Karpas-422 (cell line): ENCODE measurements at regions not wholly inside any gene's neighbourhood (a gene's known extent, or its start where the extent isn't known, plus 50 kb on each side); places are given as distances from the start of the nearest gene placed in this dataset.

ENCODE experiments used
- DNase-seq: peaks from one replicate; pipeline ENCODE4 v3.0.0-alpha.2; 2015
- H2AFZ ChIP-seq: fragments of 200-600 bp; sonication (generic); 2 replicates; pipeline ENCODE4 v1.6.1; 2014; ENCODE audit warnings: antibody characterized with exemption, low read length, mixed read lengths
- H3K27ac ChIP-seq: fragments of 200-600 bp; sonication (generic); 2 replicates; pipeline ENCODE4 v1.5.1; 2014; ENCODE audit warnings: mild to moderate bottlenecking, low read length, moderate library complexity
- H3K27me3 ChIP-seq: fragments of 200-600 bp; sonication (generic); 2 replicates; pipeline ENCODE4 v1.6.1; 2014; ENCODE audit warnings: low read length, mixed read lengths
- H3K36me3 ChIP-seq: fragments of 200-600 bp; sonication (generic); 2 replicates; pipeline ENCODE4 v1.6.1; 2014; ENCODE audit warnings: low read length, mixed read lengths; ENCODE audit not compliant: insufficient read depth
- H3K4me1 ChIP-seq: fragments of 200-600 bp; sonication (generic); 2 replicates; pipeline ENCODE4 v1.6.1; 2014; ENCODE audit warnings: mild to moderate bottlenecking, low read length, mixed read lengths
- H3K4me2 ChIP-seq: fragments of 200-600 bp; sonication (generic); 2 replicates; pipeline ENCODE4 v1.6.1; 2014; ENCODE audit warnings: low read length, low read depth, mild to moderate bottlenecking; ENCODE audit not compliant: poor library complexity, severe bottlenecking
- H3K4me3 ChIP-seq: fragments of 200-600 bp; sonication (generic); 2 replicates; pipeline ENCODE4 v1.5.1; 2014; ENCODE audit warnings: mild to moderate bottlenecking, antibody characterized with exemption, low read length, mixed read lengths
- H3K79me2 ChIP-seq: fragments of 200-600 bp; sonication (generic); 2 replicates; pipeline ENCODE4 v1.6.1; 2014; ENCODE audit warnings: mild to moderate bottlenecking, low read length, mixed read lengths
- H3K9ac ChIP-seq: fragments of 200-600 bp; sonication (generic); 2 replicates; pipeline ENCODE4 v1.6.0; 2014; ENCODE audit warnings: low read length
- H3K9me2 ChIP-seq: fragments of 200-600 bp; sonication (generic), shearing (Covaris generic); replicated peaks from 2 replicates; pipeline ENCODE4 v1.6.0; 2014; ENCODE audit warnings: mild to moderate bottlenecking, low read length, moderate library complexity; ENCODE audit not compliant: insufficient read depth
- H3K9me3 ChIP-seq: fragments of 300-700, 200-600 bp; sonication (generic); 2 replicates; pipeline ENCODE4 v1.6.1; 2014; ENCODE audit warnings: low read length, mixed read lengths
- H4K20me1 ChIP-seq: fragments of 200-600 bp; sonication (generic); 2 replicates; pipeline ENCODE4 v1.6.1; 2014; ENCODE audit warnings: mild to moderate bottlenecking, antibody characterized with exemption, low read length, low read depth; ENCODE audit not compliant: insufficient read depth

DNA sequence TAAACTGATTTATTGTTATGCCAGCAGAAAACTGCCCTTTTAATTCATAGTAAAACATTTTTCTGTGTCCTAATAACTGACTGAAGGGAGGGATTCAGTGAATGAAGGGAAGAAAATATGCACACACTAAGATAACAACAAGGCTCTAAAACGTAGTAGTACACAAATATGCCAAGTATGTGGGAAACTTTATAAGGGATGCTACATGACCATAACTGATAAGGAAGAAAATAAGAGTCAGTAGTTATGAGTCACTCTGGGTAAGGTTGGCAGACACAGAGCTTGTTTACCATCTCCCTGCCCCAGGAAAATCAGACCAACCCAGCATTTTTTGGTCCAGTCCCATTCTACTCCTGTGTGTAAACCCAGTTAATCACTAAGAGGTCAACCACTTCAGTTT is 124.2 kb downstream of the RPRM start:
- Histone ChIP-seq H3K4me3 (no peak overlapping the region), H3K79me2 (no peaks in the 10 kb centered on the region), H3K4me1 (no peaks in the 10 kb centered on the region), H3K27me3 (no peaks in the 10 kb centered on the region), H3K9ac (no peak overlapping the region), H3K27ac (no peak overlapping the region), H3K9me3 (no peaks in the 10 kb centered on the region), H4K20me1 (no peaks in the 10 kb centered on the region), H3K9me2 (no peaks in the 10 kb centered on the region), H3K36me3 (no peaks in the 10 kb centered on the region), H3K4me2 (no peak overlapping the region), H2AFZ (no peak overlapping the region)
- DNase-seq, result no peak

DNA sequence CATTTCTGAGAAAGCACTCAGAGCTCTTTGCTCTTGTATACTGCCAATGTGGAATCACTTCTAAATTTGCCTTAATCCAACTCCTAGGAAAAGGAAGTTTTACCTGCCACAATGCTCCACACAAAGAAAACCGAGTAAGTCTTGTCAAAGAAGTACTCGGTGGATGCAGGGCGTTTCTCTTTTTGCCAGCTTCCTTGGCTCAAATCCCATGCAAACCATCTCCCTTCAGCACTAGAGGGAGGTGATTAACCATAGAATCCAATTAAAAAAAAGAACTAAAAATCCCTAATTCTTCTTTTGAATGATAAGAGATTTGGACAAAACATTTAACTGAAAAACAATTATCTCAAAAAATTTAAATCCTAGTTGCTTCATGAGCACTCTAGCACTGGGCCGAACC is 129.0 kb downstream of the RPRM start:
- no peaks in the 10 kb centered on the region for H3K4me1 ChIP-seq
- H3K27me3 ChIP-seq, result no peaks in the 10 kb centered on the region
- no peaks in the 10 kb centered on the region for H3K36me3 ChIP-seq
- H3K9me3 ChIP-seq, result no peaks in the 10 kb centered on the region
- H2AFZ ChIP-seq, result no peak overlapping the region
- H4K20me1 ChIP-seq, result no peaks in the 10 kb centered on the region
- no peak overlapping the region for H3K27ac ChIP-seq
- no peaks in the 10 kb centered on the region for H3K79me2 ChIP-seq
- DNase-seq, result no peak
- H3K9me2 ChIP-seq, result no peaks in the 10 kb centered on the region
- H3K9ac ChIP-seq, result no peak overlapping the region
- H3K4me3 ChIP-seq, result no peak overlapping the region
- H3K4me2 ChIP-seq, result no peak overlapping the region

DNA sequence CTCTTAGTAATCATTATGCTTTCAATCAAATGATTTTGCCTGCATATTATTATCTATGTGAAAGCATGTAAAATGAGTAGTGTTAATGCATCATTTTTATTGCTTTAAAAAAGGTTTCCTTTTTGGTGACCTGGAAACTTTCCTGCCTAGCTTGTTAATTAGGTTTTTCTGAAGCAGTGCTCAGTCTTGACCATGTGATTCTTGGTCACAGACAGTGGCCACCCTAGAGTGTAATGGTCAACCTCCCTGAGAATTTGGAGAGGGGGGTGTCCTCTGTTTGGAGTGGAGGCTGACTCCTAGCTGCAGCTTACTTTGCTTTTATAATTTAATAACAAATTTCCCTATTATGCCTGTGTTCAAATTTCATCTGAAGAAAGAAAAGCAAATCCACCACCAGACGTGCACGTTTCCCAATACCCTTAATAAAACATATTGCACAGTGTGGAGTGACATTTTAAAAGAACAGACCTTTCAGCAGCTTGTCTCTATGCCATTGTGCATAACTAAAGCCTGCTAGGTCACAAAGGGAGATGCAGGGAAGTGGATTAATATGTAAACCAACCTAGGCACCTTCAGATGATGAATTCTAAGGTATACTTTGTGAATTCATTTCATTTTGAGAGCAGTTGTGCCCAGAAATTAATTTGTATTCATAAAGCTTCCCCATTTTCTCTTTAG is 130.6 kb downstream of the RPRM start:
- no peak overlapping the region for H3K27ac ChIP-seq
- no peak overlapping the region for H3K4me3 ChIP-seq
- no peak overlapping the region for H3K9ac ChIP-seq
- no peaks in the 10 kb centered on the region for H3K79me2 ChIP-seq
- no peaks in the 10 kb centered on the region for H3K36me3 ChIP-seq
- no peaks in the 10 kb centered on the region for H3K27me3 ChIP-seq
- no peaks in the 10 kb centered on the region for H4K20me1 ChIP-seq
- H3K9me3 ChIP-seq, result no peaks in the 10 kb centered on the region
- no peaks in the 10 kb centered on the region for H3K9me2 ChIP-seq
- H3K4me1 ChIP-seq, result no peaks in the 10 kb centered on the region
- H2AFZ ChIP-seq, result no peak overlapping the region
- H3K4me2 ChIP-seq, result no peak overlapping the region
- no peak for DNase-seq

GRCh38 chr2:153320879-153321278 is 157.7 kb downstream of the RPRM start:
- Histone ChIP-seq H3K4me2 (no peak overlapping the region), H3K9me2 (no peaks in the 10 kb centered on the region), H3K27me3 (no peaks in the 10 kb centered on the region), H3K9ac (no peak overlapping the region), H3K27ac (no peak overlapping the region), H2AFZ (no peak overlapping the region), H3K36me3 (no peaks in the 10 kb centered on the region), H3K4me1 (no peaks in the 10 kb centered on the region), H4K20me1 (no peaks in the 10 kb centered on the region), H3K79me2 (no peaks in the 10 kb centered on the region), H3K4me3 (no peak overlapping the region), H3K9me3 (no peaks in the 10 kb centered on the region)
- DNase-seq, result no peak

GRCh38 chr2:153311432-153311831 is 167.1 kb downstream of the RPRM start:
- H3K36me3 ChIP-seq, result no peaks in the 10 kb centered on the region
- H4K20me1 ChIP-seq, result no peaks in the 10 kb centered on the region
- H3K4me1 ChIP-seq, result no peaks in the 10 kb centered on the region
- DNase-seq, result no peak
- no peaks in the 10 kb centered on the region for H3K79me2 ChIP-seq
- H3K4me2 ChIP-seq, result no peak overlapping the region
- H3K9ac ChIP-seq, result no peak overlapping the region
- H3K9me3 ChIP-seq, result no peaks in the 10 kb centered on the region
- no peaks in the 10 kb centered on the region for H3K9me2 ChIP-seq
- H3K4me3 ChIP-seq, result no peak overlapping the region
- H3K27ac ChIP-seq, result no peak overlapping the region
- H3K27me3 ChIP-seq, result no peaks in the 10 kb centered on the region
- no peak overlapping the region for H2AFZ ChIP-seq

- no peaks in the 10 kb centered on the region for H3K36me3 ChIP-seq
- no peaks in the 10 kb centered on the region for H3K9me2 ChIP-seq
- H4K20me1 ChIP-seq, result no peaks in the 10 kb centered on the region
- H3K4me3 ChIP-seq, result no peak overlapping the region
- no peaks in the 10 kb centered on the region for H3K27me3 ChIP-seq
- no peaks in the 10 kb centered on the region for H3K79me2 ChIP-seq
- no peak overlapping the region for H3K27ac ChIP-seq
- no peak for DNase-seq
- H3K9ac ChIP-seq, result no peak overlapping the region
- H3K4me2 ChIP-seq, result no peak overlapping the region
- H3K4me1 ChIP-seq, result no peaks in the 10 kb centered on the region
- H2AFZ ChIP-seq, result no peak overlapping the region
- no peaks in the 10 kb centered on the region for H3K9me3 ChIP-seq
Observed at GRCh38 chr2:153308466-153308865, 170.1 kb downstream of the RPRM start.

DNA sequence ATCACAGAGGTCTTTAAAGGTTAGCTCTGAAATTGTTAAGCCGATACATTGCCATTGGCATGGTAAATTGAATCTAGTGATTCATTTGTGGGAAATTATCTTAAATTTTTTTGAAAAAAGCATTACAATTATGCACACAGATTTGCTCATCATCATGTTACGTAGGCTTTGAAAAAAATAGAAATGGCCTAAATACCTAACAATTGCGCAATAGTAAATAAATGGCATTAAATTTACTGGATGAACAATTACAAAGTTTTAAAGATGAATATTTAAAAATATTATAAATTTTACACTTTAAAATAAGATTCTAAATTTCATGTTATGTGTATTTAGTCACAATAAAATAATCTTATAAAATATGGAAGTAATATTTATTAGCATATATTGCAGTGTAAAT is 171.3 kb downstream of the RPRM start:
- DNase-seq, result no peak
- Histone ChIP-seq H3K4me3 (no peak overlapping the region), H2AFZ (no peak overlapping the region), H3K27ac (no peak overlapping the region), H3K9me3 (no peaks in the 10 kb centered on the region), H4K20me1 (no peaks in the 10 kb centered on the region), H3K36me3 (no peaks in the 10 kb centered on the region), H3K9ac (no peak overlapping the region), H3K9me2 (no peaks in the 10 kb centered on the region), H3K4me2 (no peak overlapping the region), H3K27me3 (no peaks in the 10 kb centered on the region), H3K4me1 (no peaks in the 10 kb centered on the region), H3K79me2 (no peaks in the 10 kb centered on the region)

- Histone ChIP-seq H3K4me2 (no peak overlapping the region), H3K79me2 (no peaks in the 10 kb centered on the region), H3K9me2 (no peaks in the 10 kb centered on the region), H2AFZ (no peak overlapping the region), H3K4me1 (peaks cover 3% of the 10 kb centered on the region), H4K20me1 (no peaks in the 10 kb centered on the region), H3K27me3 (no peaks in the 10 kb centered on the region), H3K36me3 (no peaks in the 10 kb centered on the region), H3K27ac (no peak overlapping the region), H3K9ac (no peak overlapping the region), H3K9me3 (no peaks in the 10 kb centered on the region), H3K4me3 (no peak overlapping the region)
- no peak for DNase-seq
Observed at GRCh38 chr2:153299809-153300208, 178.8 kb downstream of the RPRM start.

GRCh38 chr2:153299217-153299616 is 179.3 kb downstream of the RPRM start:
- no peaks in the 10 kb centered on the region for H3K27me3 ChIP-seq
- H4K20me1 ChIP-seq, result no peaks in the 10 kb centered on the region

More at GRCh38 chr2:153299217-153299616, 179.3 kb downstream of the RPRM start:
- H3K36me3 ChIP-seq, result no peaks in the 10 kb centered on the region
- H3K79me2 ChIP-seq, result no peaks in the 10 kb centered on the region
- no peaks in the 10 kb centered on the region for H3K9me2 ChIP-seq
- H3K4me3 ChIP-seq, result no peak overlapping the region
- DNase-seq, result no peak
- H3K4me1 ChIP-seq, result peaks cover 9% of the 10 kb centered on the region
- no peak overlapping the region for H3K9ac ChIP-seq
- H2AFZ ChIP-seq, result no peak overlapping the region
- no peak overlapping the region for H3K4me2 ChIP-seq
- no peaks in the 10 kb centered on the region for H3K9me3 ChIP-seq
- H3K27ac ChIP-seq, result no peak overlapping the region
